OCI-LY7 (cell line): ENCODE measurements at regions not wholly inside any gene's neighbourhood (a gene's known extent, or its start where the extent isn't known, plus 50 kb on each side); places are given as distances from the start of the nearest gene placed in this dataset.

Experiments used
- BruUV-seq: library from RNA; stranded (reverse); fragments of 400-500 nt; replicated peaks from 2 replicates; lab custom pipeline; 2021; lab: Mats Ljungman, UMichigan
- CTCF ChIA-PET: fragments of 300-600 bp; sonication (Branson Sonifier 250); formaldehyde crosslinking; loops from one replicate; lab custom pipeline; 2022; ENCODE audit warnings: antibody characterized with exemption; ENCODE audit not compliant: unreplicated experiment; lab: Charles Lee
- POLR2A ChIA-PET: fragments of 300-600 bp; sonication (Branson Sonifier 250); formaldehyde crosslinking; loops from one replicate; lab custom pipeline; 2022; ENCODE audit warnings: antibody characterized with exemption; lab: Charles Lee
- DNase-seq: peaks from one replicate; pipeline ENCODE4 v3.0.0-alpha.2; 2015; ENCODE audit warnings: low spot score
- H2AFZ ChIP-seq: fragments of 200-600 bp; sonication (generic), shearing (Covaris generic); 2 replicates; pipeline ENCODE4 v1.6.1; 2014; ENCODE audit warnings: mild to moderate bottlenecking, antibody characterized with exemption, low read length, moderate library complexity
- H3K27ac ChIP-seq: fragments of 200-600 bp; sonication (generic); 2 replicates; pipeline ENCODE4 v1.5.1; 2014; ENCODE audit warnings: mixed run types, low read depth, mild to moderate bottlenecking, moderate library complexity, low read length, inconsistent platforms; ENCODE audit not compliant: poor library complexity, severe bottlenecking
- H3K36me3 ChIP-seq: fragments of 200-600 bp; sonication (generic); 2 replicates; pipeline ENCODE4 v1.6.1; 2014; ENCODE audit warnings: mild to moderate bottlenecking, antibody characterized with exemption, low read length, moderate library complexity, mixed read lengths; ENCODE audit not compliant: insufficient read depth
- H3K4me1 ChIP-seq: fragments of 200-600 bp; sonication (generic); 2 replicates; pipeline ENCODE4 v1.5.1; 2014; ENCODE audit warnings: mild to moderate bottlenecking, low read length; ENCODE audit not compliant: insufficient read depth, poor library complexity, severe bottlenecking
- H3K4me2 ChIP-seq: fragments of 200-600 bp; sonication (generic); 2 replicates; pipeline ENCODE4 v1.6.1; 2014; ENCODE audit warnings: mild to moderate bottlenecking, low read length
- H3K4me3 ChIP-seq: fragments of 200-600 bp; sonication (generic); 2 replicates; pipeline ENCODE4 v1.5.1; 2014; ENCODE audit warnings: mild to moderate bottlenecking, low read depth, low read length; ENCODE audit not compliant: poor library complexity, severe bottlenecking
- H3K79me2 ChIP-seq: fragments of 200-600 bp; sonication (generic); 2 replicates; pipeline ENCODE4 v1.6.1; 2016; ENCODE audit warnings: low read depth, mild to moderate bottlenecking, low read length, moderate library complexity, mixed read lengths; ENCODE audit not compliant: insufficient read depth
- H3K9me2 ChIP-seq: fragments of 200-600 bp; sonication (generic); 2 replicates; pipeline ENCODE4 v1.6.1; 2016; ENCODE audit warnings: mild to moderate bottlenecking, low read length, mixed read lengths; ENCODE audit not compliant: insufficient read depth
- H3K9me3 ChIP-seq: fragments of 200-600 bp; sonication (generic); 2 replicates; pipeline ENCODE4 v1.6.1; 2014; ENCODE audit warnings: mild to moderate bottlenecking, mixed run types, low read length, mixed read lengths
- H4K20me1 ChIP-seq: fragments of 200-600 bp; sonication (generic); 2 replicates; pipeline ENCODE4 v1.6.1; 2014; ENCODE audit warnings: mild to moderate bottlenecking, antibody characterized with exemption, low read length, moderate library complexity, mixed read lengths; ENCODE audit not compliant: insufficient read depth
- EZH2phosphoT487 ChIP-seq: fragments of 200-600 bp; sonication (generic); IDR thresholded peaks from 2 replicates; pipeline ENCODE4 v1.6.1; 2018; ENCODE audit warnings: low read depth, borderline replicate concordance, mild to moderate bottlenecking, mixed run types, antibody characterized with exemption, low read length, moderate library complexity, mixed read lengths
- intact Hi-C: fragments of 100-400 bp; cut with micrococcal nuclease; formaldehyde crosslinking; loops from one replicate; pipeline ENCODE4 v1.10.0; 2022; ENCODE audit not compliant: unreplicated experiment
- TF ChIP-seq, protein P1 (sequence below): fragments of 200-600 bp; sonication (generic); conservative IDR thresholded peaks from 2 replicates; pipeline ENCODE4 v1.5.1; 2014; ENCODE audit warnings: mild to moderate bottlenecking, antibody characterized with exemption, low read length, moderate library complexity, mixed read lengths

DNA sequence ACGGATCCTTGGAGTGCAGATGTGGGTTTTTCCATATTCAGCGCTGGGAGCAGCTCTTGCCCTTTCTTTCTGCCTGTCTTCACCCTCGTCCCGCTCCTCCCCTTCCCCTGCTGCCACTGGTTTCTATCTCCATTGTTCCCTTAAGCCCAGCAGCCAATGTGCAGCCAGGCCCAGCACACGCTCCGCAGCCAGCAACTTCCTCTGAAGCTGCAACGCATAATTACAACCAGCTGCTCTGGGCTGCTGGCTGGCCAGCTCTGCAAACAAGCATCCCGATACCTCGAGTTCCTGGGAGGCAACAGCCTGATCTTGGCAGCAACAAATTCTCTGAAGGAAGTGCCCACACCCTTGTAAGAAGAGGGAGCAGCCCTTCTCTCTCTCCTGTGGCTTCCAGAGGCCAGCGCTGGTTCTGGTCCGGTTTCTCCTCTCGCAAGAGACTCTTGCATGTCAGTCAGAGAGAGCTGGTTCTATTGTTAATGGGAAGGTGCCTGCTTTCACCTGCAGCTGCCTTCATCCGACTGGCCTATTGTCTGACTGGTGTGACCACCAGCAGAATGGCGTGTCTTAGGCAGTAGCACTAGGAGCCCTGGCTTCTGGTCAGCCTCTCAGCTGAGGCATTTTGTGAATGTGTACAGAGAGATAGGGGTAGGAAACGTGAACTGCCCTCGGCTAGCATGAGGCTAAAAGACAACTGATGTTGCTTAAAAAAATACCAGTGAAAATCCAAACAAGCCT lies 83.8 kb upstream of the MAML3 start:
- ChIA-PET POLR2A (interaction anchor here (0.6 kb wide), 1 partner anchor 809 kb away, joined by 3 read pairs; no protein-coding TSS in a partner anchor), CTCF (no interaction called here)
- BruUV-seq: no TSS peak
- intact Hi-C loops: no loop called here
- H3K4me1 ChIP-seq: peaks cover 14% of the 10 kb centered on the region
- no peaks in the 10 kb centered on the region for H4K20me1 ChIP-seq
- DNase-seq: peak; percentile 20
- peak overlapping the region; percentile 25; the same call in 1 of the 2 replicates for H2AFZ ChIP-seq
- TF ChIP-seq, protein P1, sequence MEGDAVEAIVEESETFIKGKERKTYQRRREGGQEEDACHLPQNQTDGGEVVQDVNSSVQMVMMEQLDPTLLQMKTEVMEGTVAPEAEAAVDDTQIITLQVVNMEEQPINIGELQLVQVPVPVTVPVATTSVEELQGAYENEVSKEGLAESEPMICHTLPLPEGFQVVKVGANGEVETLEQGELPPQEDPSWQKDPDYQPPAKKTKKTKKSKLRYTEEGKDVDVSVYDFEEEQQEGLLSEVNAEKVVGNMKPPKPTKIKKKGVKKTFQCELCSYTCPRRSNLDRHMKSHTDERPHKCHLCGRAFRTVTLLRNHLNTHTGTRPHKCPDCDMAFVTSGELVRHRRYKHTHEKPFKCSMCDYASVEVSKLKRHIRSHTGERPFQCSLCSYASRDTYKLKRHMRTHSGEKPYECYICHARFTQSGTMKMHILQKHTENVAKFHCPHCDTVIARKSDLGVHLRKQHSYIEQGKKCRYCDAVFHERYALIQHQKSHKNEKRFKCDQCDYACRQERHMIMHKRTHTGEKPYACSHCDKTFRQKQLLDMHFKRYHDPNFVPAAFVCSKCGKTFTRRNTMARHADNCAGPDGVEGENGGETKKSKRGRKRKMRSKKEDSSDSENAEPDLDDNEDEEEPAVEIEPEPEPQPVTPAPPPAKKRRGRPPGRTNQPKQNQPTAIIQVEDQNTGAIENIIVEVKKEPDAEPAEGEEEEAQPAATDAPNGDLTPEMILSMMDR: no peak
- TF ChIP-seq EZH2phosphoT487: no peak
- H3K36me3 ChIP-seq: no peaks in the 10 kb centered on the region
- H3K9me2 ChIP-seq: no peaks in the 10 kb centered on the region
- no peaks in the 10 kb centered on the region for H3K79me2 ChIP-seq
- H3K4me3 ChIP-seq: no peak overlapping the region
- no peak overlapping the region for H3K27ac ChIP-seq
- H3K4me2 ChIP-seq: peak overlapping the region; percentile 15; the same call in 1 of the 2 replicates
- no peaks in the 10 kb centered on the region for H3K9me3 ChIP-seq

DNA sequence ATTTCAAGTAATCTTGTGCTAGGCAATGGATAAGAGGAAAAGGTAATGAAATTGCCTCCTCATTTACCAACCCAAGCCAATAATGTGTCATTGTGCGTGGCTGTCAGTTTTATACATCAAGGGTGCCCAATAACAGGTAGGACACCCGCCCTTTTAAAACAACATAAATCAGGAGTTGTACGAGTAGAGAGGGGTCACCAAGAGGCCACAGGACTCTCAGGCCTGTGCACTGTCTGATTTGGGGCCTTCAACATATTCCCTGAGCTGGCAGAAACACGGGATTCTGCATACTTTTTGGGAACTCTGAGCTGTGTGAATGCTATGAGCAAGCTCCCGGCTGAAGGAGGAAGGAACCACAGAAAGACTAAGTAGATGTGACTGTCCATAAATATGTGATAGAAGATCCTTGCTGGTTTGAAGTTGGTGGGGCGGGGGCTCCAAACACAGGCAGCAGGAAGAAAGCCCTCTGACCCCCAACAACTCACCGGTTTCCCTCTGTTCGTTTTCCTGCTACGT lies 82.7 kb upstream of the MAML3 start:
- no TSS peak for BruUV-seq
- ChIA-PET CTCF (no interaction called here), POLR2A (interaction anchor here (1.1 kb wide), 1 partner anchor 36 kb away, joined by 3 read pairs; no protein-coding TSS in a partner anchor)
- no peaks in the 10 kb centered on the region for H3K36me3 ChIP-seq
- no peaks in the 10 kb centered on the region for H4K20me1 ChIP-seq
- peaks cover 6% of the 10 kb centered on the region for H3K4me1 ChIP-seq
- H3K27ac ChIP-seq: no peak overlapping the region
- no peak overlapping the region for H3K4me2 ChIP-seq
- intact Hi-C loops: no loop called here
- no peaks in the 10 kb centered on the region for H3K9me3 ChIP-seq
- H3K4me3 ChIP-seq: no peak overlapping the region
- no peak for DNase-seq
- no peaks in the 10 kb centered on the region for H3K9me2 ChIP-seq
- TF ChIP-seq, protein P1: no peak
- TF ChIP-seq EZH2phosphoT487: no peak
- H2AFZ ChIP-seq: no peak overlapping the region
- no peaks in the 10 kb centered on the region for H3K79me2 ChIP-seq

DNA sequence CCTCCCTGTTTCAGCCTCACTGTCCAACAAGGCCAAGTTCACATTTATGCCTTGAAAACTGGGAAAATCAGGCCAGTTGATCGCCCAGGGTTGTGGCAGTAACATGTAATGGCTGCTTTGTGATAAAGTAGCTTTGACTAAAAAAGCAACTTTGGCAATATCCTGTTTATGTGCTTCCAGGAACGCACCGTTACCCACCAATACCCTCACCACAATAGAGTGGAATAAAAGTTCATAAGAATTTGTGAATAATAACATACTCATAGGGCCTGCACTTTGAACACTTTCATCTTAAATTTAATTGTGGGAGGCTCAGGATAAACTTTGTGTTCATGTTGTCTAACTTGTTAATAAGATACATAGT lies 80.7 kb upstream of the MAML3 start:
- Histone ChIP-seq H3K4me1 (peaks cover 6% of the 10 kb centered on the region), H3K4me2 (no peak overlapping the region), H3K4me3 (no peak overlapping the region), H3K36me3 (no peaks in the 10 kb centered on the region), H4K20me1 (no peaks in the 10 kb centered on the region), H3K27ac (no peak overlapping the region), H3K79me2 (no peaks in the 10 kb centered on the region), H3K9me3 (no peaks in the 10 kb centered on the region), H2AFZ (peak overlapping the region; percentile 61; the same call in 1 of the 2 replicates), H3K9me2 (no peaks in the 10 kb centered on the region)
- TF ChIP-seq, protein P1: no peak
- no peak for TF ChIP-seq EZH2phosphoT487
- no peak for DNase-seq
- CTCF ChIA-PET: no interaction called here
- intact Hi-C loops: no loop called here
- POLR2A ChIA-PET: interaction anchor here (0.9 to 2.6 kb wide), 3 partner anchors 9 to 197 kb away, joined by 3 to 7 read pairs (median 3); no protein-coding TSS in a partner anchor
- BruUV-seq: no TSS peak
